Suprapubic skin (tissue), 4 donors: ENCODE measurements at regions not wholly inside any gene's neighbourhood (a gene's known extent, or its start where the extent isn't known, plus 50 kb on each side); places are given as distances from the start of the nearest gene placed in this dataset.

Experiments
- DNase-seq, 2 donors: peaks; one replicate each; pipeline ENCODE4 v3.0.0-alpha.2; 2019; ENCODE audit warnings: low spot score in 2 of 2
- H3K27ac ChIP-seq: fragments of 200-600 bp; sonication (generic); one replicate; pipeline ENCODE4 v1.5.1; 2019
- H3K27me3 ChIP-seq: fragments of 200-600 bp; sonication (generic); one replicate; pipeline ENCODE4 v1.5.1; 2019
- H3K36me3 ChIP-seq: fragments of 200-600 bp; sonication (generic); one replicate; pipeline ENCODE4 v1.5.1; 2019
- H3K4me1 ChIP-seq: fragments of 200-600 bp; sonication (generic); one replicate; pipeline ENCODE4 v1.5.1; 2019
- H3K4me3 ChIP-seq: fragments of 200-600 bp; sonication (generic); one replicate; pipeline ENCODE4 v1.5.1; 2019; ENCODE audit warnings: mild to moderate bottlenecking
- H3K9me3 ChIP-seq: fragments of 200-600 bp; sonication (generic); one replicate; pipeline ENCODE4 v1.5.1; 2019
- EP300 ChIP-seq: sonication (generic); formaldehyde crosslinking; IDR thresholded peaks from one replicate; pipeline ENCODE4 v1.6.1; 2017; ENCODE audit warnings: antibody characterized with exemption
- POLR2A ChIP-seq, 2 donors: fragments of 450-650 bp; IDR thresholded peaks; one replicate each; pipeline ENCODE4 v1.6.1; 2017; ENCODE audit warnings: antibody characterized with exemption in 2 of 2, mild to moderate bottlenecking in 2 of 2, moderate library complexity in 2 of 2
- POLR2AphosphoS5 ChIP-seq, 3 donors: sonication (generic); formaldehyde crosslinking; IDR thresholded peaks; one replicate each; pipeline ENCODE4 v1.6.1; 2017; ENCODE audit warnings: antibody characterized with exemption in 3 of 3
- WGBS: methylation state at CpG from one replicate; pipeline ENCODE4 v1.1.5; 2018; 5-methylcytosine and 5-hydroxymethylcytosine counted together
- TF ChIP-seq, protein P1 (sequence below), 2 donors: fragments of 200-600 bp in 1 of 2; fragments of 450-650 bp in 1 of 2; sonication (generic) in 1 of 2; IDR thresholded peaks; one replicate each; pipeline ENCODE4 v1.5.1; 2016 to 2019; ENCODE audit warnings: antibody characterized with exemption in 2 of 2, mild to moderate bottlenecking in 1 of 2, moderate library complexity in 1 of 2

DNA sequence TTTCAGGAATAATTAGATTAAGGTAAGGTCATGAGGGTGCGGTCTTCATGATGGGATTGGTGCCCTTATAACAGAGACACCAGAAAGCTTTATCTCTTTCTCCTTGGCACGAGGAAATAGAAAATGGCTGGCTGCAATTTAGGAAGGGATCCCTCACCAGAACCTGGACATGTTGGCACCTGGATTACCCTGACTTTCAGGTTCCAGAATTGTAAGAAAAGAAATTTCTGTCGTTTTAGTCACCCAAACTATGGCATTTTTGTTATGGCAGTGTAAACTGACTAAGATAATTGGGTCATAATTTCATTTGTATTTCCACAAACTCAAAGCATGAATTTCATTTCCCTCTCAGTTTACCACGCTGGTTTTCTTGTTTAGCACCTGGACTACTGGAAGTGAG, 473.6 kb downstream of the PTH2R start:
- Histone ChIP-seq H3K36me3 (no peaks in the 10 kb centered on the region), H3K4me3 (no peak overlapping the region), H3K27ac (no peak overlapping the region), H3K9me3 (no peaks in the 10 kb centered on the region), H3K4me1 (no peaks in the 10 kb centered on the region), H3K27me3 (no peaks in the 10 kb centered on the region)
- no peak for DNase-seq
- 86% methylated on average over 4 of the region's 4 CpGs for WGBS
- TF ChIP-seq, protein P1, sequence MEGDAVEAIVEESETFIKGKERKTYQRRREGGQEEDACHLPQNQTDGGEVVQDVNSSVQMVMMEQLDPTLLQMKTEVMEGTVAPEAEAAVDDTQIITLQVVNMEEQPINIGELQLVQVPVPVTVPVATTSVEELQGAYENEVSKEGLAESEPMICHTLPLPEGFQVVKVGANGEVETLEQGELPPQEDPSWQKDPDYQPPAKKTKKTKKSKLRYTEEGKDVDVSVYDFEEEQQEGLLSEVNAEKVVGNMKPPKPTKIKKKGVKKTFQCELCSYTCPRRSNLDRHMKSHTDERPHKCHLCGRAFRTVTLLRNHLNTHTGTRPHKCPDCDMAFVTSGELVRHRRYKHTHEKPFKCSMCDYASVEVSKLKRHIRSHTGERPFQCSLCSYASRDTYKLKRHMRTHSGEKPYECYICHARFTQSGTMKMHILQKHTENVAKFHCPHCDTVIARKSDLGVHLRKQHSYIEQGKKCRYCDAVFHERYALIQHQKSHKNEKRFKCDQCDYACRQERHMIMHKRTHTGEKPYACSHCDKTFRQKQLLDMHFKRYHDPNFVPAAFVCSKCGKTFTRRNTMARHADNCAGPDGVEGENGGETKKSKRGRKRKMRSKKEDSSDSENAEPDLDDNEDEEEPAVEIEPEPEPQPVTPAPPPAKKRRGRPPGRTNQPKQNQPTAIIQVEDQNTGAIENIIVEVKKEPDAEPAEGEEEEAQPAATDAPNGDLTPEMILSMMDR (IDR thresholded peaks at IDR 0.05): no peak
- TF ChIP-seq EP300 (no peak), POLR2AphosphoS5 (IDR thresholded peaks at IDR 0.05) (no peak), POLR2A (IDR thresholded peaks at IDR 0.05) (no peak)

DNA sequence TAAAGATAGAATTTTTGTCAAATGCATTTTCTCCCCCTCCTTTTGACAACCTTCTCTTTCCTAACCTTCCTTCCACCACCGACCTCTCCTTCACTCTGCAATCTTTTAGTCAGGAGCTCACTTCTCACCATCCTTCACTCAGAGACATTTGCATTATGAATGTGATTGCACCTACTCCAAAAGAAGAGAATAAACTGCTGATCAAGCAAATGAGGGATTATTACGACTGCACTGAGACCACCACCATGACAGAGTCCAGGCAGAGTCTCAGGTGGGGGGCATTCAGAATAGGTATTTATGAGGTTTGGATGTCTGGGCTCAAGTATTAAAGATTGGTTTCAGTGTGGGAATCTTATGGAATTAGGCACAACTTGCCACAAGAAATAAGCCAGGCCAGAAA, 483.9 kb downstream of the PTH2R start:
- no peak overlapping the region for H3K27ac ChIP-seq
- no peaks in the 10 kb centered on the region for H3K4me1 ChIP-seq
- no peaks in the 10 kb centered on the region for H3K9me3 ChIP-seq
- TF ChIP-seq, protein P1 (IDR thresholded peaks at IDR 0.05): no peak
- TF ChIP-seq EP300 (no peak), POLR2A (IDR thresholded peaks at IDR 0.05) (no peak), POLR2AphosphoS5 (IDR thresholded peaks at IDR 0.05) (no peak)
- no peak overlapping the region for H3K4me3 ChIP-seq
- H3K27me3 ChIP-seq: no peaks in the 10 kb centered on the region
- no peak for DNase-seq
- 81% methylated on average over 2 of the region's 2 CpGs for WGBS
- H3K36me3 ChIP-seq: no peaks in the 10 kb centered on the region

DNA sequence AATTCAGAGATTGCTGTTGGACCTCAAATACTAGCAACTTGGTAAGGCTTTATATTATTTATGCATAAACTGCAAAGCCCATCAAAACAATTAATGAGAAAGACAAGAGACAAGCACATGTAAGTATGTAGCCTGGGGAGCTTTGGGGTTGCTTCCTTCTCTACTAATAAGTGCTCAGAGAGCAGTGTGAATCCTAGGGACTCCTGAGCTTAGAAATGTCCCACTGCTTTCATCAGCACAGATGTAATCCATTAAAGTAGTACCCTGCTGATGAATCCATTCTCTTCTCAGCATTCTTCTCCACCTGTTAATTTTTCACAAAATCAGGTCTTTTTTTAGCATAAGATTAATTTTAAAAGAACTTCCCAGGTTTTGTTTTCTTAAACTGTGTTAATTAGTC, 485.6 kb downstream of the PTH2R start:
- H3K9me3 ChIP-seq: no peaks in the 10 kb centered on the region
- no peak overlapping the region for H3K4me3 ChIP-seq
- H3K27me3 ChIP-seq: no peaks in the 10 kb centered on the region
- H3K36me3 ChIP-seq: no peaks in the 10 kb centered on the region
- H3K27ac ChIP-seq: no peak overlapping the region
- no peak for TF ChIP-seq EP300
- TF ChIP-seq, protein P1 (IDR thresholded peaks at IDR 0.05): no peak
- TF ChIP-seq POLR2A (IDR thresholded peaks at IDR 0.05): no peak
- TF ChIP-seq POLR2AphosphoS5 (IDR thresholded peaks at IDR 0.05): no peak
- no peaks in the 10 kb centered on the region for H3K4me1 ChIP-seq
- DNase-seq: no peak

DNA sequence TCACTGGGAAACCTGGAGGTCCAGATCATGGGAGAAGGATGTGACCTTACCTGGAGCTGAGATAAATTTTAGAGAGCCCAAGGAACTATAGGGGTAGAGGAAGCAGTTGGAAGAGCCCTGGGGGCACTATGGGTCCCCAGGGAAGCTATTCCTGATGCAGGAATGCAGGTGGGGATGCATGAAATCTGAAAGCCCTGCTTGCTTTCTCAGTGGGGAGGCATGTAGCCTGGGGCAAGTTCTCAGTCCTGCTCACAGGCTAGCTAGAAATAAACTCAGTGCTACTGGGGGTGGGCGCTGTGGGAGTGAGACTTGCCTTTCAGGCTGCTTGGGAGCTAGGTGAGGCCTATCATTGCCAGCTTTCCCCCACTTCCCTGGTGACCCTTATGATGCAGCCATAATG, 499.7 kb downstream of the PTH2R start:
- WGBS: 80% methylated on average over 1 of the region's 1 CpG
- DNase-seq: no peak

GRCh38 chr2:208915401-208915800, 508.4 kb upstream of the MAP2 start:
- 85% methylated on average over 4 of the region's 4 CpGs for WGBS
- no peak overlapping the region for H3K4me3 ChIP-seq
- TF ChIP-seq EP300 (no peak), POLR2A (IDR thresholded peaks at IDR 0.05) (no peak), POLR2AphosphoS5 (IDR thresholded peaks at IDR 0.05) (no peak)
- TF ChIP-seq, protein P1 (IDR thresholded peaks at IDR 0.05): no peak
- no peaks in the 10 kb centered on the region for H3K27me3 ChIP-seq
- no peaks in the 10 kb centered on the region for H3K9me3 ChIP-seq
- no peaks in the 10 kb centered on the region for H3K36me3 ChIP-seq
- H3K4me1 ChIP-seq: no peaks in the 10 kb centered on the region
- DNase-seq: no peak
- no peak overlapping the region for H3K27ac ChIP-seq

More for the DNA sequence above, 499.7 kb downstream of the PTH2R start:
- Histone ChIP-seq H3K36me3 (no peaks in the 10 kb centered on the region), H3K9me3 (no peaks in the 10 kb centered on the region), H3K4me3 (no peak overlapping the region), H3K27ac (no peak overlapping the region), H3K27me3 (no peaks in the 10 kb centered on the region), H3K4me1 (no peaks in the 10 kb centered on the region)
- no peak for TF ChIP-seq EP300
- no peak for TF ChIP-seq POLR2AphosphoS5 (IDR thresholded peaks at IDR 0.05)
- TF ChIP-seq POLR2A (IDR thresholded peaks at IDR 0.05): no peak
- TF ChIP-seq, protein P1 (IDR thresholded peaks at IDR 0.05): no peak
